Pancreas (tissue), 10 donors: ENCODE measurements at regions not wholly inside any gene's neighbourhood (a gene's known extent, or its start where the extent isn't known, plus 50 kb on each side); places are given as distances from the start of the nearest gene placed in this dataset.

Experiments used
- ATAC-seq, 4 donors: fragments of 200-7000 bp; cut with Tn5 transposase; one replicate each; pipeline versions ENCODE4 v1.8.0 to v1.9.1; 2020; ENCODE audit warnings: mild to moderate bottlenecking in 4 of 4, moderate library complexity in 4 of 4
- DNase-seq, 6 donors: peaks; one replicate each; pipeline ENCODE4 v3.0.0-alpha.2; 2020
- FAIRE-seq: peaks from 2 replicates; lab custom pipeline; 2012; peaks lifted over from hg19 to GRCh38; lab: Jason Lieb, UNC
- H3K27ac ChIP-seq, 4 donors: fragments of 200-600 bp; sonication (generic); 1 replicate in 3 of 4; 2 replicates in 1 of 4; pipeline versions ENCODE4 v1.5.0 to v1.8.0; 2020
- H3K27me3 ChIP-seq, 4 donors: fragments of 200-600 bp; one replicate each; pipeline ENCODE4 v1.8.0; 2021
- H3K36me3 ChIP-seq, 3 donors: fragments of 200-600 bp; sonication (generic) in 1 of 3; one replicate each; pipeline versions ENCODE4 v1.5.0 to v1.8.0; 2020 to 2021
- H3K4me1 ChIP-seq, 3 donors: fragments of 200-600 bp; one replicate each; pipeline ENCODE4 v1.8.0; 2021
- H3K4me3 ChIP-seq, 4 donors: fragments of 200-600 bp; sonication (generic) in 2 of 4; one replicate each; pipeline versions ENCODE4 v1.5.0 to v1.8.0; 2020 to 2021
- H3K9me3 ChIP-seq, 4 donors: fragments of 200-600 bp; one replicate each; pipeline ENCODE4 v1.8.0; 2021
- WGBS, 2 donors: extraction: QIAGEN DNeasy Blood & Tissue Kit; methylation state at CpG; one replicate each; pipeline ENCODE4 v1.1.7; 2013; 5-methylcytosine and 5-hydroxymethylcytosine counted together
- intact Hi-C, 3 donors: fragments of 100-400 bp; cut with DNase I; formaldehyde crosslinking; loops; one replicate each; pipeline versions ENCODE4 v1.11.1 to v1.14.2; 2022
- TF ChIP-seq, protein P1 (sequence below), 4 donors: fragments of 200-600 bp; sonication (generic) in 3 of 4; IDR thresholded peaks; one replicate each; pipeline versions ENCODE4 v1.5.0 to v1.8.0; 2021; ENCODE audit warnings: antibody characterized with exemption in 4 of 4
- donor health status: healthy with polysubstance abuse.
- donor health status: DM: no; HTN: no; CAD: no; lungs with moderate emphysema.
- donor health status: DM: no; HTN: no; CAD: no.
- donor health status: control.
- donor health status: control.
- donor health status: Bipolar disorder and iron deficiency.
- donor health status: DM: yes; HTN: yes; CAD: no.
- donor health status: DM: no; HTN: no; CAD: no.
- donor health status: DM: no; HTN: no; CAD: no.
- donor health status: DM: yes; HTN: yes; CAD: no.

GRCh38 chr15:31157644-31158069, 56.1 kb upstream of the TRPM1 start:
- ATAC-seq: peak in 3 of 4 donors; percentile 43 to 66 (median 63)
- peak in 3 of 6 donors; percentile 20 to 57 (median 33) for DNase-seq
- intact Hi-C loops: no loop called here
- Histone ChIP-seq H3K4me3 (no peak overlapping the region), H3K4me1 (peaks cover 0 to 25% (median 22%) of the 10 kb centered on the region in 3 donors), H3K27me3 (no peaks in the 10 kb centered on the region), H3K36me3 (no peaks in the 10 kb centered on the region), H3K27ac (peak overlapping the region in 3 of 4 donors; percentile 8 to 39 (median 23)), H3K9me3 (no peaks in the 10 kb centered on the region)
- 19 to 21% methylated on average over 10 of the region's 10 CpGs for WGBS, 2 donors
- TF ChIP-seq, protein P1, sequence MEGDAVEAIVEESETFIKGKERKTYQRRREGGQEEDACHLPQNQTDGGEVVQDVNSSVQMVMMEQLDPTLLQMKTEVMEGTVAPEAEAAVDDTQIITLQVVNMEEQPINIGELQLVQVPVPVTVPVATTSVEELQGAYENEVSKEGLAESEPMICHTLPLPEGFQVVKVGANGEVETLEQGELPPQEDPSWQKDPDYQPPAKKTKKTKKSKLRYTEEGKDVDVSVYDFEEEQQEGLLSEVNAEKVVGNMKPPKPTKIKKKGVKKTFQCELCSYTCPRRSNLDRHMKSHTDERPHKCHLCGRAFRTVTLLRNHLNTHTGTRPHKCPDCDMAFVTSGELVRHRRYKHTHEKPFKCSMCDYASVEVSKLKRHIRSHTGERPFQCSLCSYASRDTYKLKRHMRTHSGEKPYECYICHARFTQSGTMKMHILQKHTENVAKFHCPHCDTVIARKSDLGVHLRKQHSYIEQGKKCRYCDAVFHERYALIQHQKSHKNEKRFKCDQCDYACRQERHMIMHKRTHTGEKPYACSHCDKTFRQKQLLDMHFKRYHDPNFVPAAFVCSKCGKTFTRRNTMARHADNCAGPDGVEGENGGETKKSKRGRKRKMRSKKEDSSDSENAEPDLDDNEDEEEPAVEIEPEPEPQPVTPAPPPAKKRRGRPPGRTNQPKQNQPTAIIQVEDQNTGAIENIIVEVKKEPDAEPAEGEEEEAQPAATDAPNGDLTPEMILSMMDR (IDR thresholded peaks at IDR 0.05): no peak
- FAIRE-seq: no peak

DNA sequence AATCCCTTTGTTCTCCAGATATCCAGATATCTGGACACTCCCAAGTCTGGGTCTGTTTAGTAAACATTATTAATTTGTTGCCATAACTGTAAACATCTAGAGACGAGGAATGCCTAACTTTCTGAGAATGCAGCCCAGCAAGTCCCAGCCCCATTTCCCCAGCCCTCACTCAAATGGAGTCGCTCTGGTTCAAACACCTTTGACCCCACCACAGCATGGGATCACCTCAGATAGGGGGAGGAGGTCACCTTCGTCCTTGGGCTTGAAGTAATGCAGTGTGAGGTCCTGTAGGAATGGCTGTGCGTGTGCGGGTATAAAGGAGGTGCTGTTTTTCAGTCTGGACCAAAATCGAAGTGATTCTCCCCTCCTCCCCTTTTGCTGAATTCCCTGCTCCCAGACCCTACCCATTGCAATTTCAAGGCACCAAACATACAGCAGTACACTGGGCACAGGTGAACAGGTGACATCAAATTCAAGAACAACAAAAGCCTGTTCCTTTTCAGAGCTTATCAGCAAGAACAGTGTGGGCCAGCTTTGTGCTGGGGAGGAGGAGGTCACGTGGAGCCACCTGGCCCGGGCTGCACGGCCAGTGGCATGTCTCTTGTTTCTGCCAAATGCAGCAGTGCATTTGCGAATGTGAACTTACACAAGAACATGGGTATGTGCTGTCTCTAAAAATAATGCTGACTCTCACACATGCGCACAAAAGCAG, 57.5 kb upstream of the TRPM1 start:
- peak; percentile 90 to 98 (median 93) for ATAC-seq
- H3K27ac ChIP-seq: peak overlapping the region in 3 of 4 donors; percentile 33 to 71 (median 50)
- TF ChIP-seq, protein P1 (IDR thresholded peaks at IDR 0.05): no peak
- H3K9me3 ChIP-seq: no peaks in the 10 kb centered on the region
- FAIRE-seq: no peak
- H3K4me3 ChIP-seq: no peak overlapping the region
- H3K36me3 ChIP-seq: no peaks in the 10 kb centered on the region
- intact Hi-C loops: no loop called here
- 18 to 24% methylated on average over 11 of the region's 11 CpGs for WGBS, 2 donors
- no peaks in the 10 kb centered on the region for H3K27me3 ChIP-seq
- DNase-seq: peak; percentile 69 to 91 (median 81)
- H3K4me1 ChIP-seq: peaks cover 0 to 25% (median 22%) of the 10 kb centered on the region in 3 donors

- 85 to 86% methylated on average over 6 of the region's 6 CpGs for WGBS, 2 donors
- no peaks in the 10 kb centered on the region for H3K27me3 ChIP-seq
- no peak for ATAC-seq
- H3K36me3 ChIP-seq: no peaks in the 10 kb centered on the region
- peak in 1 of 6 donors; percentile 56 for DNase-seq
- TF ChIP-seq, protein P1 (IDR thresholded peaks at IDR 0.05): no peak
- H3K9me3 ChIP-seq: no peaks in the 10 kb centered on the region
- peak overlapping the region in 2 of 4 donors; percentile 33 to 71 for H3K27ac ChIP-seq
- no peak overlapping the region for H3K4me3 ChIP-seq
- intact Hi-C loops: no loop called here
- H3K4me1 ChIP-seq: peaks cover 0 to 25% (median 22%) of the 10 kb centered on the region in 3 donors
- FAIRE-seq: no peak
Measured at GRCh38 chr15:31159837-31160236, 58.3 kb upstream of the TRPM1 start.

DNA sequence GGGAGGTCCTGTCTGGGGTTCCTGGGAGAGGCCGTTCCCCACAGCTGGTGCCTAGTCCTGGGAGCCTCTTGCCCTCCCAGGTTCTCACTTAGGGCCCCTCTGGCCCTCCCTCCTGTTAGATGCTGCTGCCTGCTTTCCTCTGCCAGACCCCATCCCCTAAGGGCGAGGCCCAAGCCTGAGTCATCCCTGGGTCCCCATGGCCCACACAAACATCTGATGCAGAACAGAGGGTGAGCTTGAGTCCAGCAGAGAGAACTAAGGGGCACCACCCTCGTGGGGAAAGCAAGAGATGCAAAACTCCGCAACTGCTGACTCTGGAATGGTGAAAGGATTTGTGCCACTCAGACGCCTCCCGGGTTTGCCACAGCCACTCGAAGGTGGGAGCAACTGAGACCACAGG, 58.8 kb upstream of the TRPM1 start:
- Histone ChIP-seq H3K9me3 (no peaks in the 10 kb centered on the region), H3K36me3 (no peaks in the 10 kb centered on the region), H3K4me1 (peaks cover 0 to 25% (median 22%) of the 10 kb centered on the region in 3 donors), H3K4me3 (no peak overlapping the region), H3K27me3 (no peaks in the 10 kb centered on the region), H3K27ac (no peak overlapping the region)
- ATAC-seq: no peak
- TF ChIP-seq, protein P1 (IDR thresholded peaks at IDR 0.05): no peak
- intact Hi-C loops: no loop called here
- DNase-seq: no peak
- FAIRE-seq: no peak
- WGBS, 2 donors: 90 to 93% methylated on average over 7 of the region's 7 CpGs
